SU-DHL-6 (cell line): ENCODE measurements at regions not wholly inside any gene's neighbourhood (a gene's known extent, or its start where the extent isn't known, plus 50 kb on each side); places are given as distances from the start of the nearest gene placed in this dataset.
"Not testable (repeated sequence)": the region's sequence is repeated elsewhere in the genome, so short reads cannot be mapped to it uniquely, and the experiment has no call there.

Experiments
- H2AFZ ChIP-seq: fragments of 200-600 bp; sonication (generic); 2 replicates; pipeline ENCODE4 v1.6.1; 2014; ENCODE audit warnings: low read depth, mild to moderate bottlenecking, moderate library complexity, mixed read lengths, antibody characterized with exemption, low read length; ENCODE audit not compliant: severe bottlenecking
- H3F3A ChIP-seq: fragments of 200-600 bp; shearing (Covaris generic); 2 replicates; pipeline ENCODE4 v1.6.0; 2016; ENCODE audit warnings: antibody characterized with exemption, mild to moderate bottlenecking; ENCODE audit not compliant: insufficient read depth
- H3K27ac ChIP-seq: fragments of 200-600 bp; sonication (generic); 2 replicates; pipeline ENCODE4 v1.5.1; 2016; ENCODE audit warnings: low read depth, mild to moderate bottlenecking, low read length, moderate library complexity, mixed read lengths
- H3K27me3 ChIP-seq: fragments of 200-600 bp; sonication (generic), shearing (Covaris generic); 2 replicates; pipeline ENCODE4 v1.6.0; 2014; ENCODE audit warnings: mild to moderate bottlenecking, low read length
- H3K36me3 ChIP-seq: fragments of 200-600 bp; sonication (generic); 2 replicates; pipeline ENCODE4 v1.6.1; 2014; ENCODE audit warnings: mild to moderate bottlenecking, low read length, mixed read lengths
- H3K4me2 ChIP-seq: fragments of 300-600, 200-600 bp; shearing (Covaris generic), sonication (generic); 2 replicates; pipeline ENCODE4 v1.6.0; 2014; ENCODE audit warnings: low read length, low read depth, mild to moderate bottlenecking; ENCODE audit not compliant: poor library complexity, severe bottlenecking
- H3K4me3 ChIP-seq: fragments of 200-600 bp; sonication (generic); 2 replicates; pipeline ENCODE4 v1.5.1; 2014; ENCODE audit warnings: antibody characterized with exemption, low read length, mild to moderate bottlenecking, mixed read lengths; ENCODE audit not compliant: insufficient read depth, poor library complexity, severe bottlenecking
- H3K79me2 ChIP-seq: fragments of 200-600 bp; sonication (generic); 2 replicates; pipeline ENCODE4 v1.6.1; 2014; ENCODE audit warnings: mild to moderate bottlenecking, low read length, moderate library complexity; ENCODE audit not compliant: insufficient read depth
- H3K9ac ChIP-seq: fragments of 200-600 bp; sonication (generic); 2 replicates; pipeline ENCODE4 v1.7.0; 2014; ENCODE audit warnings: mild to moderate bottlenecking, low read length
- H3K9me2 ChIP-seq: fragments of 200-600 bp; sonication (generic); replicated peaks from 2 replicates; pipeline ENCODE4 v1.6.1; 2014; ENCODE audit warnings: low read length; ENCODE audit not compliant: insufficient read depth
- H3K9me3 ChIP-seq: fragments of 200-600 bp; sonication (generic); 2 replicates; pipeline ENCODE4 v1.6.1; 2014; ENCODE audit warnings: low read length, mixed read lengths; ENCODE audit not compliant: insufficient read depth
- H4K20me1 ChIP-seq: fragments of 200-600 bp; sonication (generic); 2 replicates; pipeline ENCODE4 v1.6.1; 2014; ENCODE audit warnings: low read depth, mild to moderate bottlenecking, antibody characterized with exemption, low read length, moderate library complexity, mixed read lengths
- CTCF ChIP-seq: fragments of 200-600 bp; sonication (generic); IDR thresholded peaks from one replicate; pipeline ENCODE4 v1.5.1; 2017; ENCODE audit warnings: antibody characterized with exemption, mild to moderate bottlenecking, low read length, moderate library complexity; ENCODE audit not compliant: insufficient read depth, poor library complexity, severe bottlenecking
- EZH2phosphoT487 ChIP-seq: fragments of 200-600 bp; sonication (generic), shearing (Covaris generic); conservative IDR thresholded peaks from 2 replicates; pipeline ENCODE4 v1.6.1; 2018; ENCODE audit warnings: mild to moderate bottlenecking, antibody characterized with exemption, low read length, moderate library complexity, mixed read lengths

- H3K27me3 ChIP-seq, result no peaks in the 10 kb centered on the region
- no peaks in the 10 kb centered on the region for H4K20me1 ChIP-seq
- no peak overlapping the region for H3K9ac ChIP-seq
- no peaks in the 10 kb centered on the region for H3K36me3 ChIP-seq
- no peaks in the 10 kb centered on the region for H3K9me3 ChIP-seq
- no peaks in the 10 kb centered on the region for H3K79me2 ChIP-seq
- TF ChIP-seq EZH2phosphoT487, result no peak
- TF ChIP-seq CTCF, result no peak
- no peak overlapping the region for H3K4me3 ChIP-seq
- no peaks in the 10 kb centered on the region for H3F3A ChIP-seq
- no peaks in the 10 kb centered on the region for H3K9me2 ChIP-seq
- H2AFZ ChIP-seq, result no peak overlapping the region
- H3K4me2 ChIP-seq, result no peak overlapping the region
- H3K27ac ChIP-seq, result no peak overlapping the region
These were observed 78.0 kb upstream of the PPP2R2D start for GRCh38 chr10:131822692-131823245.

- H3K9me3 ChIP-seq, H3K27me3 ChIP-seq, H3K9ac ChIP-seq, H3K4me3 ChIP-seq, H4K20me1 ChIP-seq, H3K36me3 ChIP-seq, H3K4me2 ChIP-seq, H3K27ac ChIP-seq, H3F3A ChIP-seq, H2AFZ ChIP-seq, H3K79me2 ChIP-seq, H3K9me2 ChIP-seq: not testable (repeated sequence)
These were observed 77.2 kb upstream of the PPP2R2D start for GRCh38 chr10:131823601-131824099.

- Histone ChIP-seq H3F3A (no peaks in the 10 kb centered on the region), H4K20me1 (no peaks in the 10 kb centered on the region), H3K4me2 (no peak overlapping the region), H3K36me3 (no peaks in the 10 kb centered on the region), H3K9me2 (no peaks in the 10 kb centered on the region), H3K9me3 (no peaks in the 10 kb centered on the region), H3K9ac (no peak overlapping the region), H3K27me3 (no peaks in the 10 kb centered on the region), H3K79me2 (no peaks in the 10 kb centered on the region), H3K27ac (no peak overlapping the region), H2AFZ (no peak overlapping the region), H3K4me3 (no peak overlapping the region)
- no peak for TF ChIP-seq EZH2phosphoT487
- no peak for TF ChIP-seq CTCF
These were observed 76.2 kb upstream of the PPP2R2D start for GRCh38 chr10:131824371-131825149.

- H3K9me2 ChIP-seq, result no peaks in the 10 kb centered on the region
- H3K27me3 ChIP-seq, result no peaks in the 10 kb centered on the region
- H3K4me3 ChIP-seq, result no peak overlapping the region
- no peaks in the 10 kb centered on the region for H3K79me2 ChIP-seq
- no peaks in the 10 kb centered on the region for H3K36me3 ChIP-seq
- H3K4me2 ChIP-seq, result no peak overlapping the region
- H3K9me3 ChIP-seq, result no peaks in the 10 kb centered on the region
- no peak overlapping the region for H2AFZ ChIP-seq
- H3K27ac ChIP-seq, result no peak overlapping the region
- no peak overlapping the region for H3K9ac ChIP-seq
- no peak for TF ChIP-seq CTCF
- TF ChIP-seq EZH2phosphoT487, result no peak
- no peaks in the 10 kb centered on the region for H4K20me1 ChIP-seq
- no peaks in the 10 kb centered on the region for H3F3A ChIP-seq
These were observed 75.5 kb upstream of the PPP2R2D start for GRCh38 chr10:131825150-131825848.
